Tibial nerve (tissue), 4 donors: ENCODE measurements at regions not wholly inside any gene's neighbourhood (a gene's known extent, or its start where the extent isn't known, plus 50 kb on each side); places are given as distances from the start of the nearest gene placed in this dataset.

Source experiments
- DNase-seq, 2 donors: peaks; one replicate each; pipeline ENCODE4 v3.0.0-alpha.2; 2019; ENCODE audit warnings: low spot score in 2 of 2
- H3K27ac ChIP-seq, 4 donors: fragments of 200-600 bp; sonication (generic) in 3 of 4; one replicate each; pipeline ENCODE4 v1.5.1; 2017 to 2019; ENCODE audit warnings: mild to moderate bottlenecking in 1 of 4
- H3K27me3 ChIP-seq, 2 donors: fragments of 200-600 bp; sonication (generic) in 1 of 2; one replicate each; pipeline versions ENCODE4 v1.5.1 to v1.6.0; 2017 to 2019
- H3K36me3 ChIP-seq, 3 donors: fragments of 200-600 bp; sonication (generic); one replicate each; pipeline ENCODE4 v1.5.1; 2018 to 2019
- H3K4me1 ChIP-seq, 4 donors: fragments of 200-600 bp; sonication (generic) in 3 of 4; one replicate each; pipeline ENCODE4 v1.5.1; 2017 to 2019
- H3K4me3 ChIP-seq, 4 donors: fragments of 200-600 bp; sonication (generic) in 3 of 4; one replicate each; pipeline ENCODE4 v1.5.1; 2017 to 2019; ENCODE audit warnings: mild to moderate bottlenecking in 1 of 4, moderate library complexity in 1 of 4
- H3K9me3 ChIP-seq, 4 donors: fragments of 200-600 bp; sonication (generic) in 3 of 4; one replicate each; pipeline ENCODE4 v1.5.1; 2017 to 2019
- EP300 ChIP-seq, 2 donors: sonication (generic); formaldehyde crosslinking; IDR thresholded peaks; one replicate each; pipeline ENCODE4 v1.6.1; 2017; ENCODE audit warnings: antibody characterized with exemption in 2 of 2, mild to moderate bottlenecking in 1 of 2
- POLR2A ChIP-seq, 2 donors: fragments of 450-650 bp; IDR thresholded peaks; one replicate each; pipeline ENCODE4 v1.6.1; 2017; ENCODE audit warnings: antibody characterized with exemption in 2 of 2, mild to moderate bottlenecking in 2 of 2, moderate library complexity in 2 of 2
- WGBS, 2 donors: methylation state at CpG; one replicate each; pipeline ENCODE4 v1.1.5; 2018; 5-methylcytosine and 5-hydroxymethylcytosine counted together
- TF ChIP-seq, protein P1 (sequence below), 5 experiments: fragments of 200-600 bp in 3 of 5; fragments of 450-650 bp in 2 of 5; sonication (generic) in 3 of 5; IDR thresholded peaks; one replicate each; pipeline ENCODE4 v1.5.1; 2016 to 2019; ENCODE audit warnings: antibody characterized with exemption in 5 of 5, mild to moderate bottlenecking in 3 of 5, moderate library complexity in 2 of 5

- Histone ChIP-seq H3K36me3 (no peaks in the 10 kb centered on the region), H3K27ac (no peak overlapping the region), H3K4me1 (no peaks in the 10 kb centered on the region), H3K27me3 (no peaks in the 10 kb centered on the region), H3K4me3 (no peak overlapping the region), H3K9me3 (no peaks in the 10 kb centered on the region)
- DNase-seq: no peak
- TF ChIP-seq, protein P1, sequence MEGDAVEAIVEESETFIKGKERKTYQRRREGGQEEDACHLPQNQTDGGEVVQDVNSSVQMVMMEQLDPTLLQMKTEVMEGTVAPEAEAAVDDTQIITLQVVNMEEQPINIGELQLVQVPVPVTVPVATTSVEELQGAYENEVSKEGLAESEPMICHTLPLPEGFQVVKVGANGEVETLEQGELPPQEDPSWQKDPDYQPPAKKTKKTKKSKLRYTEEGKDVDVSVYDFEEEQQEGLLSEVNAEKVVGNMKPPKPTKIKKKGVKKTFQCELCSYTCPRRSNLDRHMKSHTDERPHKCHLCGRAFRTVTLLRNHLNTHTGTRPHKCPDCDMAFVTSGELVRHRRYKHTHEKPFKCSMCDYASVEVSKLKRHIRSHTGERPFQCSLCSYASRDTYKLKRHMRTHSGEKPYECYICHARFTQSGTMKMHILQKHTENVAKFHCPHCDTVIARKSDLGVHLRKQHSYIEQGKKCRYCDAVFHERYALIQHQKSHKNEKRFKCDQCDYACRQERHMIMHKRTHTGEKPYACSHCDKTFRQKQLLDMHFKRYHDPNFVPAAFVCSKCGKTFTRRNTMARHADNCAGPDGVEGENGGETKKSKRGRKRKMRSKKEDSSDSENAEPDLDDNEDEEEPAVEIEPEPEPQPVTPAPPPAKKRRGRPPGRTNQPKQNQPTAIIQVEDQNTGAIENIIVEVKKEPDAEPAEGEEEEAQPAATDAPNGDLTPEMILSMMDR (IDR thresholded peaks at IDR 0.05): no peak
- no peak for TF ChIP-seq EP300 (IDR thresholded peaks at IDR 0.05)
- TF ChIP-seq POLR2A (IDR thresholded peaks at IDR 0.05): no peak
- 75 to 78% methylated on average over 3 of the region's 3 CpGs for WGBS, 2 donors
Observed at GRCh38 chr6:8664070-8664469, 228.7 kb upstream of the SLC35B3 start.

GRCh38 chr6:8659404-8660189, 224.3 kb upstream of the SLC35B3 start:
- no peak for TF ChIP-seq POLR2A (IDR thresholded peaks at IDR 0.05)
- TF ChIP-seq, protein P1 (IDR thresholded peaks at IDR 0.05): no peak
- TF ChIP-seq EP300 (IDR thresholded peaks at IDR 0.05): no peak
- Histone ChIP-seq H3K36me3 (no peaks in the 10 kb centered on the region), H3K4me1 (peaks cover 0 to 3% (median 0%) of the 10 kb centered on the region in 4 donors), H3K27me3 (no peaks in the 10 kb centered on the region), H3K4me3 (no peak overlapping the region), H3K9me3 (no peaks in the 10 kb centered on the region), H3K27ac (no peak overlapping the region)
- WGBS, 2 donors: 85 to 91% methylated on average over 6 of the region's 6 CpGs
- DNase-seq: no peak

- 49 to 50% methylated on average over 4 of the region's 4 CpGs for WGBS, 2 donors
- no peak overlapping the region for H3K27ac ChIP-seq
- DNase-seq: no peak
- H3K9me3 ChIP-seq: no peaks in the 10 kb centered on the region
- peaks cover 0 to 3% (median 0%) of the 10 kb centered on the region in 4 donors for H3K4me1 ChIP-seq
- no peaks in the 10 kb centered on the region for H3K27me3 ChIP-seq
- TF ChIP-seq, protein P1 (IDR thresholded peaks at IDR 0.05): no peak
- no peak for TF ChIP-seq POLR2A (IDR thresholded peaks at IDR 0.05)
- TF ChIP-seq EP300 (IDR thresholded peaks at IDR 0.05): no peak
- H3K36me3 ChIP-seq: no peaks in the 10 kb centered on the region
- no peak overlapping the region for H3K4me3 ChIP-seq
Observed at GRCh38 chr6:8658416-8658815, 223.1 kb upstream of the SLC35B3 start.

DNA sequence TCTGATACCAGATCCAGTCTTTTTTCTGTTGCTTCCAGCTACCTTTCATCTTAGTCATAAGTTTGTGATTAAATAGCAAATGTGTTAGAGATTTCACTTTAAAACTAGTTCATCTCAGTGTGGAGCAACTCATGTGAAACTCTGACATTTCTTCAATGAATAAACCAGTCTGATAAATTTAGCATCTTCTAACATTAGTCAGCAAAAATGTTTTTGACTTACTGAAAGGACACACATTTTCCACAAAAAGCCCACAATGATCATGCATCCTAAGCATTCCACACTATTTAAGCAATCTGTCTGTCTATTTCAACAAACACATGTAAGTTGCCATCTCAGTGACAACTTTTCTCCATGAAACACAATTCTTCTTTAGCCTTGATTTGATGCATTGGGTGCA, 222.2 kb upstream of the SLC35B3 start:
- Histone ChIP-seq H3K9me3 (no peaks in the 10 kb centered on the region), H3K36me3 (no peaks in the 10 kb centered on the region), H3K4me1 (peaks cover 0 to 3% (median 0%) of the 10 kb centered on the region in 4 donors), H3K27me3 (no peaks in the 10 kb centered on the region), H3K4me3 (no peak overlapping the region), H3K27ac (no peak overlapping the region)
- TF ChIP-seq EP300 (IDR thresholded peaks at IDR 0.05) (no peak), POLR2A (IDR thresholded peaks at IDR 0.05) (no peak)
- TF ChIP-seq, protein P1 (IDR thresholded peaks at IDR 0.05): no peak
- no peak for DNase-seq

- TF ChIP-seq, protein P1 (IDR thresholded peaks at IDR 0.05): no peak
- no peak for TF ChIP-seq POLR2A (IDR thresholded peaks at IDR 0.05)
- no peak for TF ChIP-seq EP300 (IDR thresholded peaks at IDR 0.05)
- no peak for DNase-seq
- Histone ChIP-seq H3K4me3 (no peak overlapping the region), H3K4me1 (peaks cover 0 to 3% (median 0%) of the 10 kb centered on the region in 4 donors), H3K36me3 (no peaks in the 10 kb centered on the region), H3K27me3 (no peaks in the 10 kb centered on the region), H3K27ac (no peak overlapping the region), H3K9me3 (no peaks in the 10 kb centered on the region)
- WGBS, 2 donors: 81 to 82% methylated on average over 5 of the region's 5 CpGs
Observed at GRCh38 chr6:8655670-8656454, 220.5 kb upstream of the SLC35B3 start.
